GM12875 (cell line): ENCODE measurements at regions not wholly inside any gene's neighbourhood (a gene's known extent, or its start where the extent isn't known, plus 50 kb on each side); places are given as distances from the start of the nearest gene placed in this dataset.

Experiments
- H3K4me3 ChIP-seq: one replicate; pipeline ENCODE4 v1.5.1; 2011; ENCODE audit warnings: low read depth, low read length, control low read depth
- TF ChIP-seq, protein P1 (sequence below): IDR thresholded peaks from 2 replicates; pipeline ENCODE4 v1.5.1; 2011; ENCODE audit warnings: low read depth, mild to moderate bottlenecking, control low read depth, inconsistent platforms, low read length, moderate library complexity, borderline replicate concordance; ENCODE audit not compliant: insufficient read depth

DNA sequence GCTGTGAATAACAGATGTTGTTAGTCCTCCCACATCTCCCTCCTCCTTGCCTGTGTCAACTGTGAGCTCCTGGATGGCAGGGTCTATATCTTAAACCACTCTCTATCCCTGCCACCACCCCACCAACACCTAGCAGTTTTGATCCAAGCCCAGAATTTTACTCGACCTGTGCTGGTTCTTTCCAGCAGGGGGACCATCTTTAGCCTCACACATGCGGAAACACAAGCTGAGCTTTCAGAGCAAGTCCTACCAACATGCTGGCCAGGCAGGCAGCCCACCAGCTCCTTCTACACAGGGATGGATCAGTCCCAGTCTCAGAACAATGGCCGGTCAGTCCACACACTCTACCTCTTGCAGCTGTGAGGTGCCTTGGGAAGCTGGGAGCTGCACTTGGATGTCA is 231.5 kb downstream of the NXPE2 start:
- H3K4me3 ChIP-seq = no peak overlapping the region
- TF ChIP-seq, protein P1, sequence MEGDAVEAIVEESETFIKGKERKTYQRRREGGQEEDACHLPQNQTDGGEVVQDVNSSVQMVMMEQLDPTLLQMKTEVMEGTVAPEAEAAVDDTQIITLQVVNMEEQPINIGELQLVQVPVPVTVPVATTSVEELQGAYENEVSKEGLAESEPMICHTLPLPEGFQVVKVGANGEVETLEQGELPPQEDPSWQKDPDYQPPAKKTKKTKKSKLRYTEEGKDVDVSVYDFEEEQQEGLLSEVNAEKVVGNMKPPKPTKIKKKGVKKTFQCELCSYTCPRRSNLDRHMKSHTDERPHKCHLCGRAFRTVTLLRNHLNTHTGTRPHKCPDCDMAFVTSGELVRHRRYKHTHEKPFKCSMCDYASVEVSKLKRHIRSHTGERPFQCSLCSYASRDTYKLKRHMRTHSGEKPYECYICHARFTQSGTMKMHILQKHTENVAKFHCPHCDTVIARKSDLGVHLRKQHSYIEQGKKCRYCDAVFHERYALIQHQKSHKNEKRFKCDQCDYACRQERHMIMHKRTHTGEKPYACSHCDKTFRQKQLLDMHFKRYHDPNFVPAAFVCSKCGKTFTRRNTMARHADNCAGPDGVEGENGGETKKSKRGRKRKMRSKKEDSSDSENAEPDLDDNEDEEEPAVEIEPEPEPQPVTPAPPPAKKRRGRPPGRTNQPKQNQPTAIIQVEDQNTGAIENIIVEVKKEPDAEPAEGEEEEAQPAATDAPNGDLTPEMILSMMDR = no peak

DNA sequence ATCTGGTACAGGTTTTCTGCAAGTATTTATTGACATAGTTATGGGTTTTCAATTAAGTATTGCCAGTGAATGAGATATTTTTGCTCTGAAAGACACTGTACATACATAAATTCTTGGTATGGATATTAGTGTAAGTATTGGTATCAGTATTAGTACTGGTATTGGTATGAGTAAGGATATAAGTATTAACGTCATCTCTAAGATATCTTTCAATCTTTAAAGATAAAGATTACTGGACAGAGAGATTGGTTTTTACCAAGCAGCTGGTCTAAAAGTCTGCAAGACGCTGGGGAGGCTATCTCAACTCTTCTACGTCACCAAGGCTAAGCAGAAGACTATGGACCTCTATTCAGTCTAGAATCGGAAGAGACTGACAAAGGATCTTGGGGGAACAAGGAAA is 234.5 kb downstream of the NXPE2 start:
- TF ChIP-seq, protein P1 = no peak
- H3K4me3 ChIP-seq = no peak overlapping the region

DNA sequence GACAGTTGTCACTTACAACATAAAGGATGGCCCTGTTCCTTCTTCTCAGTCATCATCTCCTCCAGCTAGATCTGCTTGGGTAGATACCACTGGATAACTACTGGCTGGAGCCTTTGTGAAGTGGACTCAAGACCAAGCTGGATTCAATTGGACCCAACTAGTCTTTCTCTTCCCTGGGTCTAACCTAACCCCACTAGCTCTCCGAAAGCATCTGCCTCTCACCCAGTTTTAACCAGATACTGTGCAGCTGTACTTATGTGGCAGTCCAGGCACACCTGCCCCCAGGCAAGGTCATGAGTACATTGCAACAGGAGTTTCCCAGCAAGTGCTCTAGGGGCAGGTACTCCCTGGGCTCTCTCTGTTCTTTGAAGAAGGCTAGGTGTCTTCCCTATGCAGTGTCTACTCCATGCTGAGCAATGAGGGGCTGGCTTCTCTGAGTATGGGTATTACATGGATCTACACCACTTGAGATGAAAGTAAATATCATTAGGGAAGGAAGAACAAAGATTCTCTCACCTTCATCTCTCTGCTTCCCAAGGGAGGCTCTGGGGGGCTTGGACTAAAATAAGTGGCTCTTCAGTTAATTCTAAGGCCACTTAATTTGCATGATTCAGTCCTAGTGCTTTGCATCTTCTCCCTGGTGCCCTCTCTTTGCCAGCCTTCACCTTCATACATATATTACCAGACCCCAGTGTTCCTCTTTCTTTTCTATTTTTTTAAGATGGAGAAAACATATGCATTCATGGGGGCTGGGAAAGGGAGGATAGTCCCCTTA is 236.1 kb downstream of the NXPE2 start:
- TF ChIP-seq, protein P1 = no peak

DNA sequence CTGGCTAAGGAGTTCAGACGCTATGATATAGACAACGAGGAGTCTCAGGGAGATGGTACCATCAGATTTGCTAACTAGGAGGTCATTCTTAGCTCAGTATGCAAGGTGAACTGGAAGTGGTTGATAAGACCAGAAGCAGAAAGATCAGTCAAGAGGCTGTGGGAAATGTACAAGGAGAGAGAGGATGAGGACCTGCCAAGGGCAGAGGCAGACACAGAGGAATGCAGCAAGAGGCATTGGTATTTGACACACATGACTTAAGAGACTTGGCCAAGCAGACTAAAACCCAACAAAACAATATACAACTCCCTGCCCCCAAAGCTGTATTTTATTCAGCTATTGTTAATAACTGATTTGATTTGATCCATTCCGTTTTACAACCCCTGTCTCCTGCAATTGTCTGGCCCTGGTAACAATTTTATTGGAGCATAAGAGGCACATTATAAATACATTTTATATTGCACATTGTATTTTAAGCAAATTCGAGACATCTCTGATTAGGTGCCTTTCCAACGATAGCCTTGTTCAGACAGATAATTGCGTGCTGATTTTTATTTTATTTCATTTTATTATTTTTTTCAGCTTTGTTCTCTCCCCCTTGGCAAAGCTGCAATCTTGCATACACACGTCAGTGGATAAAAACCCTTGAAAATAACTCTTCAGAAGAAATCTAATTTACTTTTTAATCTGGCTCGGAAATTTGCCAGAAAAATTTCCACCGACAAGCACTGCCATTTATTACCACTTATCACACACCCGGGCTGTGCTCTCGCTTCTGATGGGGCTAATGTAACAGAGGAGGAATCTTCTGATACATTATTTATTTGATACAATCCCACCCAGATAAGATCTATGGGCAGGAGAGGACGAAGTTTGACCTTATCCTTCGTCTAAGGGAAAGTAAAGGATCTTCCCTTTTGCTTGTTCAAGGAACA is 237.8 kb downstream of the NXPE2 start:
- TF ChIP-seq, protein P1 = no peak
- H3K4me3 ChIP-seq = no peak overlapping the region

More for the DNA sequence above, 236.1 kb downstream of the NXPE2 start:
- H3K4me3 ChIP-seq = no peak overlapping the region

DNA sequence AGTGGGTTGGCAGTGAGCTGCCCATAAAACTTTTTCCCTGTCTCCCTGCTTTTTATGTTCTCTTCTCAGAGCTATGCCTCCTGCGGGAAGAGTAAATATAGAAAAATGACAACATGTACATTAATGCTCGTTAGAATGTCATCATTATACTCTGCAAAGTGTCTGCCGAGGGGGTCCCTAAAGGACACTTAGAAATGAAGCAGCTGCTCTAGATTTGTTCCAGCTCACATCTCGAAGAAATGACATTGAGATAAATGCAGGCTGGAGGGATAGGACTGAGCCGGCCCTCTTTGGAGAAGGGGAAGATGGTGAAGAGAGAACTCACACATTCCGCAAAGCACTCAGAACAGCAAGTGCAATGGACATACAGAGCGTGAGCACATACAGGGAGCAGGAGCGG is 240.0 kb downstream of the NXPE2 start:
- TF ChIP-seq, protein P1 = no peak
- H3K4me3 ChIP-seq = no peak overlapping the region

DNA sequence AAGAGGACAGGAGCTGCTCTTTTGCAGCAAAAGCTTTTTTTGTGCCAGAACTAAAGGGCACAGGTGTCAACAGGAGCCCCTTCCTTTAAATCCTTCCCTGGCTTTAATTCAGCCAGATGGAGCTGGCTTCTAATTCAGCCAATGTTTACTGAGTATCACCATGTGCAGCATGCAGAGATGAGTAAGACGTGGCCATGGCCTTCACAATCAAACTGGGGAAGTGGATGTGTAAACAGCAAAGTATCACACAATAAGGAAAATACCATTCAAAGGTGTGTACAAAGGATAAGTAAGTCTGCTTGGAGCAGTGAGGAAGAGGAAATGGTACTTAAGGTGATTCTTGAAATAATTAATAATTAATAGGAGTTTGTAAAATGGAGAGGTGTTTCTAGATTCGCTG is 243.4 kb downstream of the NXPE2 start:
- no peak overlapping the region for H3K4me3 ChIP-seq
- TF ChIP-seq, protein P1 = no peak

DNA sequence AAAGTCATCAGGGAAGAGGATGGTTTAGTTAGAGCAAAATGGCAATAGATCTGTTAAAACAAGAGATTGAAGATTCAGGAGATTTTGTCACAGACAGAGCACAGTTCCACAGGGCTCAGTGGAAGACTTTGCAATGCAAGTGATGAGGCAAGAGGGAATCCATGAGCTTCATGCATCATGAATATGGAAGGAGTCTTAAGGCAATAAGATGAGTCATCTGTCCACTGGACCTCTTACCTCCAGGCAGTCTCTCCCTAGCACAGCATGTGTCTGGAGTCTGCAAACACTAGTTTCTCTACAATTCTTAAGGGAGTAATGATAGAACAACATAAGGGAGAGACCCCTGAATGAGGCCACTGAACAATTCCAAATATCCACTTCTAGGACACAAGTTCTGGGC is 245.7 kb downstream of the NXPE2 start:
- no peak overlapping the region for H3K4me3 ChIP-seq
- TF ChIP-seq, protein P1 = no peak
